K562 (cell line): ENCODE measurements at regions not wholly inside any gene's neighbourhood (a gene's known extent, or its start where the extent isn't known, plus 50 kb on each side); places are given as distances from the start of the nearest gene placed in this dataset.

Experiments used
- BCL6 ChIP-seq: fragments of 250-450 bp; sonication (Bioruptor Pico); IDR thresholded peaks from 2 replicates; pipeline ENCODE4 v1.4.0; 2020
- CREB1 ChIP-seq, 2 experiments: sonication (generic) in 1 of 2; formaldehyde crosslinking in 1 of 2; IDR thresholded peaks; 2 replicates each; pipeline versions ENCODE4 v1.6.1 to v1.8.0; 2012 to 2022; ENCODE audit warnings: inconsistent platforms in 1 of 2, mild to moderate bottlenecking in 1 of 2, missing genetic modification reagents in 1 of 2, moderate library complexity in 1 of 2
- DNMT1 ChIP-seq: fragments of 450-650 bp; IDR thresholded peaks from 2 replicates; pipeline ENCODE4 v1.6.1; 2016; ENCODE audit warnings: antibody characterized with exemption, mild to moderate bottlenecking
- DPF2 ChIP-seq: fragments of 450-650 bp; IDR thresholded peaks from 2 replicates; pipeline ENCODE4 v1.6.1; 2016
- FOXJ2 ChIP-seq: fragments of 200-800 bp; sonication (Bioruptor generic); IDR thresholded peaks from 2 replicates; pipeline ENCODE4 v1.6.1; 2016; ENCODE audit warnings: missing genetic modification characterization, missing compliant biosample characterization
- FUS ChIP-seq: fragments of 200-400 bp; formaldehyde crosslinking; optimal IDR thresholded peaks from 2 replicates; pipeline ENCODE3; 2017; ENCODE audit warnings: low read depth, low read length
- GTF2A2 ChIP-seq: IDR thresholded peaks from 2 replicates; pipeline ENCODE4 v1.6.1; 2016; ENCODE audit warnings: mild to moderate bottlenecking, missing genetic modification characterization, missing compliant biosample characterization
- KHSRP ChIP-seq: fragments of 450-650 bp; IDR thresholded peaks from 2 replicates; pipeline ENCODE4 v1.6.1; 2017
- PTBP1 ChIP-seq: fragments of 200-400 bp; formaldehyde crosslinking; IDR thresholded peaks from 2 replicates; pipeline ENCODE4 v1.6.1; 2017; ENCODE audit warnings: low read depth, low read length
- TF ChIP-seq, protein P1 (sequence below): fragments of 150-350 bp; IDR thresholded peaks from 2 replicates; pipeline ENCODE4 v1.6.1; 2014; ENCODE audit warnings: low read depth, mild to moderate bottlenecking, low read length, borderline replicate concordance

DNA sequence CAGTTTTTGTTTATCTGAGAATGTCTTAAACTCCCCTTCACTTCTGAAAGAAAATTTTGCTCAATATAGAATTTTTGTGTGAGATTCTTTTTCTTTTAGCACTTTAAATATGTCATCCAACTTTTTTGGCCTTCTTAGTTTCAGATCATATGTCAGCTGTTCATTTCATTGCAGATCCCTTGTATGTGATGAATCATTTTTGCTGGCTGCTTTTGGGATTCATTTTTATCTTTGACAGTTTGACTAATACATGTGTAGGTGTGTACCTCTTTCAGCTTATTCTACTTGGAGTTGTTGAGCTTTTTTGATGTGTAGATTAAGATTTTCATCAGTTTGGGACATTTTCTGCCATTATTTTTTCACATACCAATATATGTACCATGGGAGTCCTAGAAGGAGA lies 156.8 kb downstream of the FASLG start (continued):
- TF ChIP-seq FOXJ2 (tag) (no peak), GTF2A2 (tag) (no peak), DPF2 (no peak), PTBP1 (no peak), KHSRP (no peak), BCL6 (no peak), DNMT1 (no peak), FUS (no peak), CREB1 (IDR thresholded peaks at IDR 0.05) (no peak), CREB1 (CRISPR knock-in tag; IDR thresholded peaks at IDR 0.05) (no peak)
- TF ChIP-seq, protein P1, sequence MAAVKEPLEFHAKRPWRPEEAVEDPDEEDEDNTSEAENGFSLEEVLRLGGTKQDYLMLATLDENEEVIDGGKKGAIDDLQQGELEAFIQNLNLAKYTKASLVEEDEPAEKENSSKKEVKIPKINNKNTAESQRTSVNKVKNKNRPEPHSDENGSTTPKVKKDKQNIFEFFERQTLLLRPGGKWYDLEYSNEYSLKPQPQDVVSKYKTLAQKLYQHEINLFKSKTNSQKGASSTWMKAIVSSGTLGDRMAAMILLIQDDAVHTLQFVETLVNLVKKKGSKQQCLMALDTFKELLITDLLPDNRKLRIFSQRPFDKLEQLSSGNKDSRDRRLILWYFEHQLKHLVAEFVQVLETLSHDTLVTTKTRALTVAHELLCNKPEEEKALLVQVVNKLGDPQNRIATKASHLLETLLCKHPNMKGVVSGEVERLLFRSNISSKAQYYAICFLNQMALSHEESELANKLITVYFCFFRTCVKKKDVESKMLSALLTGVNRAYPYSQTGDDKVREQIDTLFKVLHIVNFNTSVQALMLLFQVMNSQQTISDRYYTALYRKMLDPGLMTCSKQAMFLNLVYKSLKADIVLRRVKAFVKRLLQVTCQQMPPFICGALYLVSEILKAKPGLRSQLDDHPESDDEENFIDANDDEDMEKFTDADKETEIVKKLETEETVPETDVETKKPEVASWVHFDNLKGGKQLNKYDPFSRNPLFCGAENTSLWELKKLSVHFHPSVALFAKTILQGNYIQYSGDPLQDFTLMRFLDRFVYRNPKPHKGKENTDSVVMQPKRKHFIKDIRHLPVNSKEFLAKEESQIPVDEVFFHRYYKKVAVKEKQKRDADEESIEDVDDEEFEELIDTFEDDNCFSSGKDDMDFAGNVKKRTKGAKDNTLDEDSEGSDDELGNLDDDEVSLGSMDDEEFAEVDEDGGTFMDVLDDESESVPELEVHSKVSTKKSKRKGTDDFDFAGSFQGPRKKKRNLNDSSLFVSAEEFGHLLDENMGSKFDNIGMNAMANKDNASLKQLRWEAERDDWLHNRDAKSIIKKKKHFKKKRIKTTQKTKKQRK = no peak
